RWPE2 (cell line): ENCODE measurements at regions not wholly inside any gene's neighbourhood (a gene's known extent, or its start where the extent isn't known, plus 50 kb on each side); places are given as distances from the start of the nearest gene placed in this dataset.
A peak's percentile ranks its signal among the peaks of the same experiment; 100 is the strongest.

Source experiments
- ATAC-seq: fragments of 200-7000 bp; cut with Tn5 transposase; 3 replicates; pipeline ENCODE4 v1.9.1; 2021; ENCODE audit warnings: low read depth
- DNase-seq: peaks from one replicate; pipeline ENCODE4 v3.0.0-alpha.2; 2020; ENCODE audit warnings: low spot score
- H3K27ac ChIP-seq: fragments of 450-650 bp; 2 replicates; pipeline ENCODE4 v1.5.1; 2017; ENCODE audit warnings: mild to moderate bottlenecking; ENCODE audit not compliant: poor library complexity, severe bottlenecking
- H3K27me3 ChIP-seq: fragments of 250-450 bp; sonication (Bioruptor Pico); 2 replicates; pipeline ENCODE4 v1.5.1; 2021; ENCODE audit warnings: mild to moderate bottlenecking, moderate library complexity; ENCODE audit not compliant: insufficient read depth, poor library complexity, severe bottlenecking
- H3K36me3 ChIP-seq: fragments of 250-450 bp; sonication (Bioruptor Pico); 2 replicates; pipeline ENCODE4 v1.5.1; 2020; ENCODE audit warnings: low read depth, mild to moderate bottlenecking, moderate library complexity
- H3K4me1 ChIP-seq: fragments of 250-450 bp; sonication (Bioruptor Pico); 2 replicates; pipeline ENCODE4 v1.5.1; 2021; ENCODE audit warnings: mild to moderate bottlenecking, moderate library complexity; ENCODE audit not compliant: insufficient read depth, poor library complexity, severe bottlenecking
- H3K4me3 ChIP-seq: fragments of 250-450 bp; sonication (Bioruptor Pico); 2 replicates; pipeline ENCODE4 v1.5.1; 2021; ENCODE audit warnings: mild to moderate bottlenecking, moderate library complexity; ENCODE audit not compliant: severe bottlenecking
- H3K9me3 ChIP-seq: fragments of 250-450 bp; sonication (Bioruptor Pico); 2 replicates; pipeline ENCODE4 v1.5.1; 2021; ENCODE audit warnings: mild to moderate bottlenecking, moderate library complexity; ENCODE audit not compliant: severe bottlenecking
- CTCF ChIP-seq: fragments of 450-650 bp; IDR thresholded peaks from one replicate; pipeline ENCODE4 v1.5.1; 2017; ENCODE audit warnings: mild to moderate bottlenecking, moderate library complexity; ENCODE audit not compliant: poor library complexity, severe bottlenecking

GRCh38 chr13:44747179-44747578, 171.0 kb upstream of the TSC22D1 start:
- peak overlapping the region; percentile 10 for H3K27ac ChIP-seq
- no peaks in the 10 kb centered on the region for H3K36me3 ChIP-seq
- no peak for TF ChIP-seq CTCF
- H3K4me1 ChIP-seq, result peaks cover 12% of the 10 kb centered on the region
- H3K9me3 ChIP-seq, result no peaks in the 10 kb centered on the region
- ATAC-seq (no peak), DNase-seq (no peak)
- H3K27me3 ChIP-seq, result no peaks in the 10 kb centered on the region
- no peak overlapping the region for H3K4me3 ChIP-seq

GRCh38 chr13:44746690-44747089, 170.6 kb upstream of the TSC22D1 start:
- Histone ChIP-seq H3K27ac (peak overlapping the region; percentile 10), H3K36me3 (no peaks in the 10 kb centered on the region), H3K9me3 (no peaks in the 10 kb centered on the region), H3K4me1 (peaks cover 12% of the 10 kb centered on the region), H3K27me3 (no peaks in the 10 kb centered on the region), H3K4me3 (no peak overlapping the region)
- no peak for TF ChIP-seq CTCF
- no peak for DNase-seq
- no peak for ATAC-seq

GRCh38 chr13:44744880-44745633, 168.9 kb upstream of the TSC22D1 start:
- Histone ChIP-seq H3K36me3 (no peaks in the 10 kb centered on the region), H3K27ac (peak overlapping the region; percentile 48), H3K4me3 (no peak overlapping the region), H3K4me1 (peaks cover 12% of the 10 kb centered on the region), H3K9me3 (no peaks in the 10 kb centered on the region), H3K27me3 (no peaks in the 10 kb centered on the region)
- TF ChIP-seq CTCF, result no peak
- ATAC-seq, result peak; percentile 98
- peak; percentile 71 for DNase-seq

GRCh38 chr13:44739539-44739938, 163.4 kb upstream of the TSC22D1 start:
- Histone ChIP-seq H3K9me3 (no peaks in the 10 kb centered on the region), H3K36me3 (no peaks in the 10 kb centered on the region), H3K27ac (no peak overlapping the region), H3K4me1 (peaks cover under 1% of the 10 kb centered on the region), H3K27me3 (no peaks in the 10 kb centered on the region), H3K4me3 (no peak overlapping the region)
- no peak for TF ChIP-seq CTCF
- no peak for ATAC-seq
- DNase-seq, result no peak

- ATAC-seq, result no peak
- Histone ChIP-seq H3K4me3 (no peak overlapping the region), H3K27me3 (no peaks in the 10 kb centered on the region)
These were observed 163.0 kb upstream of the TSC22D1 start for GRCh38 chr13:44739120-44739519.

More at GRCh38 chr13:44739120-44739519, 163.0 kb upstream of the TSC22D1 start:
- Histone ChIP-seq H3K36me3 (no peaks in the 10 kb centered on the region), H3K27ac (no peak overlapping the region), H3K4me1 (no peaks in the 10 kb centered on the region), H3K9me3 (no peaks in the 10 kb centered on the region)
- DNase-seq, result no peak
- no peak for TF ChIP-seq CTCF
